ENCODE measurements at regions not wholly inside any gene's neighbourhood (a gene's known extent, or its start where the extent isn't known, plus 50 kb on each side); places are given as distances from the start of the nearest gene placed in this dataset.

DNA sequence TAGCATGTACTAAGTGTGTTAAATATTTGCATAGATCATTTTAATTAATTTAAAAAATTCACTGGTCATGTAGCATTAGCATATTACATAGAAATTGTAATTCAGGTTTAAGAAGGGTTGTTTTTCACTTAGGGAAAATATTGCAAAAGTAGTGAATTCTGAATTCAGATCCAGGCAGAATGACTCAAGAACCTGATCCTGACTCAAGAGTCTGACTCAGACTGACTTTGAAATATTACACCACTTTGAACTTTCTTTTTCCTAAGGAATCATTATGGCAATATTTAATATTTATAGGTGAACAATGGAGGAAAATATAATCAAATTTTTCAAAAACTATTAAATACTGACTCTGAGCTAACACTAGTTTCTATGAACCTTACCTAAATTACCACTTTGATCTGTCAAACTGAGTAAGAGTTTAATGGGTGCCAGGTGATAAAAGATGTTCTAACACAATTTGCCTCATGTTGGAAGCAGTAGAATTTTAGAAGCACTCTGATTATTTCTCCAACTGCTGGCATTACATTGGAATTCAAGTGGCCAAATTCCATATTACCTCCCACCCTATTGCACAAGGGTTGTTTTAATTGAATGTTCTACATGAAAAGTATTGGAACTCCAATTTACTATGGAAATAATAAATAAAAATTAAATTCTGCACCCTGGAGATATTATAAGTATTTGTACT is 261.6 kb downstream of the SLITRK1 start:
- no peak for FAIRE-seq
- DNase-seq (ENCODE audit: low spot score in 2 of 2), result no peak

DNA sequence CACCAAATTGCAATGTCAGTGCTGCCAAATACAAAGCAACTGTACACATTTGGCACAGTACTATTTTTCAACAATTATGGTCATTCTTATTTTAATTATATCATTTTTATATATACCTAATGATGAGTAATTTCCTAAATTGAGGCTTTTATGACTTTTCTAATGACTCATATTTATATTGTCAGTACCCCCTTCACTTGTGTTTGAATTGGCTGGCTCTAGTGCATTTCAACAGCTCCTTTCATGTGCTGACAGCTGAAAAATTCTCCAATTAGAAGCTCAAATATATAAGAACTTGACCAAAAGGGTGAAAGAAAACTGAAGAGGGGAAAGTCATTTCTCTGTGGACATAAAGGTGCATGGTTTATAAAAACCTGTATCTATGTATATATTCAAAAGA is 263.3 kb downstream of the SLITRK1 start:
- DNase-seq (ENCODE audit: low spot score in 2 of 2) (no peak), FAIRE-seq (no peak)

DNA sequence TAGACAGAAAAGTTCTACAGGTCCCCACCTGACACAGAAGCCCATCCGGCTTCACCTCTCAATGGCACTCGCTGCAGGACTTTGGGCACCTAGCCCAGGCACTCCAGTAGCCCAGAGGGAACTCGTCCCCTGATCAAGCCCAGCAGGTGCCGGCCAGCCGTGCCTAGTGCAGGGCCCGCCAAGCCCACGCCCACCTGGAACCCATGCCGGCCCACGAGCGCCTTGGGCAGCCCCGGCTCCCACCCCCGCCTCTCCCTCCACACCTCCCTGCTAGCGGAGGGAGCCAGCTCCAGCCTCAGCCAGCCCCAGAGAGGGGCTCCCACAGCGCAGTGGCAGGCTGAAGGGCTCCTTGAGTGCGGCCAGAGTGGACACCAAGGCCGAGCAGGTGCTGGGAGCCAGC is 268.8 kb downstream of the SLITRK1 start:
- DNase-seq (ENCODE audit: low spot score in 2 of 2), result no peak
- no peak for FAIRE-seq

DNA sequence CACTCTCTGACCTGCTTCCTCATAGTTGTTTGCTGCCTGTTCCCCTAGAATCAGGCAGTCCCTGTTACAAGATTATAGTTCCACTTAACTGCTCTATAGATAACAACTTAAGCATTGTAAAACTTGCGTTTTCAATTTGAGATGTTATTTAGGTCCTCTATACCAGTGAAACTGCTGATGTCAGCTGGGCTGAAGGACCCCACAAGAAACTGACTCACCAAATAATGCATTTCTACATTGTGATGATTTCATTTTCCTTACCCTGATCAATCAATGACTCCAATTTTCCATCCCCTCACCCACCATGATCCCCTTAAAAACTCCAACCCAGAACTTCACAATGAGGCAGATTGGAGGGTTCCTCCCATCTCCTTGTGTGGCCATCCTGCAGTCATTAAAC is 280.7 kb downstream of the SLITRK1 start:
- no peak for DNase-seq (ENCODE audit: low spot score in 2 of 2)
- FAIRE-seq, result no peak

DNA sequence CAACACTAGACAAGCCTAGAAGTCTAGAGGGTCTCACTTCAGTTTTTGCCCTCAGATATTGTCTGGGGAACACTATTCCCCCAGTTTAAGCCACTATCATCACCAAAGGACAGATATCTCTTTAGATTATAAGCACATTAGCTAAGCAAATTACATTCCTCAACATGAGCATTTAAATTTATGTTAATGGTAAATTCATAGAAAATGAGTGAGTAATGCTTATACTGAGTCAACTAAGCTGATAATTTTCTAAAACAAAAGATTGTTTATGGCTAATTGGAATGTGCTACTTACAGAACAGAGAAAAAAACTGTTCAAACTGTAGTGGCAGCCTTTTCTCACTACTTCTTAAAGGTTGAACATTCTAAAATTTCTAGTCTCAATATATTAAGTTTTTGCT is 290.2 kb downstream of the SLITRK1 start:
- DNase-seq (ENCODE audit: low spot score in 2 of 2) (no peak), FAIRE-seq (no peak)

DNA sequence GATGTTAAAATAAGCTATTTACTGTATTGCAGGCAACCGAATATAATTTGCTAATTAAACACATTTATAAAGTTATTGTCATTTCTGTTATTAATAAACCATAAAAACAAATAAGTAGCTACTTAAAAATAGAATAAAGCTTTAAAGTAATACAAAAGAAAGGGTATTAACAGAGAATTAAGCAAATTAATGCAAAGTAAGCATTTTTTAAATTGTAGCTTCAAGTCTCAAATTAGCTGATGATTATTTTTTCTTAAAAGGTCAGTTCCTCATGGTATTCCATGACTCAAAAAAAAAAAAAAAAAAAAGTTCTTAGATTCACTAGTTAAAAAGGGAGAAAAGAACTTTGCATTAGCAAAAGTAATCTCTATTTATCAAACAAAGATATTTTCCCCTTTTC is 292.5 kb downstream of the SLITRK1 start:
- peak; percentile 21 for FAIRE-seq
- no peak for DNase-seq (ENCODE audit: low spot score in 2 of 2)

DNA sequence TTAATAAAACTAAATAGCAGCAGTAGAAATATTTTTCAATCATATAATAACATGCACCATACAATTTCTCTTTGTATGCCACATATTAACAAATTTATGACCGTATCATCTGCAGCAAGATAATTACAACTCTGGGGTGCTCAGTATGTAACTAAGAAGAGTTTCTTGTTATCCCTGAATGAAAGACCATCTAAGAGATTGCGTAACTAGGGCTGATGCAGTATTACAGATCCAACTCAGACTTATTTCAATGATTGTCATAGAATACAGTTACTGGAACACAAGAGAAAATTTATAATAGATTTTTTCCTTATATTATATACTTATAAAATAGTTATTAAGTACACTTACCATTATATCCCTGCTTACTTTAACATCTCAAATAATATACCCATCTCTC is 305.1 kb downstream of the SLITRK1 start:
- DNase-seq (ENCODE audit: low spot score in 2 of 2), result no peak
- no peak for FAIRE-seq

DNA sequence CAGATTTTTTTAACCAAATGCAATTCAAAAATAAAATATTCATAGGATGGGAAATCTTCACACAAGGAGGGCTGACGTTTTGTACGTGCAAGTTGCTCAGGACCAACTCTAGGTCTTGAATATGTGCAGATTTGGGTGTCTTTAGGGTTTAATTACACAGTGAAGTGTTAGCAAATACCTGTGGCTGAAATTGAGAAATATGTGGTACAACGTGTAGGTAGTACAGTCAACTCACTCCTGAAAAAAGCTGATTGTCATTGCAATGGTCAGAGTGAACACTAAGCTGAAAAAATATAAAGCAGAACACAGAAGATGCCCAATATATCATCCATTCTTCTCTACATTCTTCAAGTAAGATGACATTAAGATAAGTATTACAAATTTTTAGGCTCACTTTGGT is 314.3 kb downstream of the SLITRK1 start:
- no peak for FAIRE-seq
- no peak for DNase-seq (ENCODE audit: low spot score in 2 of 2)

DNA sequence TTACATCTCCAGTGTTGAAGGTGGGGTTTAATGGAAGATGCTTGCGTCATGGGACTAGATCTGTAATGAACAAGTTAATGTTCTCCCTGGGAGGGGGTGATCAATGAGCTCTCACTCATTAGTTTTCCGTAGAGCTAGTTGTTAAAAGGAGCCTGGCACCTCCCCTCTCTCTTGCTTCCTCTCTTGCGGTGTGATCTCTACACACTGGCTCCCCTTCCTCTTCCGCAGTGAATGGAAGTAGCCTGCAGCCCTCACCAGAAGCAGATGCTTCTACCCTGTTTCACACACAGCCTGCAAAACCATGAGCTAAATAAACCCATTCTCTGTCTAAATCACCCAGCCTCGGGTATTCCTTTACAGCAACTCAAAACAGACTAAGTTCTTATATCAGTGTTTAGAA is 318.8 kb downstream of the SLITRK1 start:
- FAIRE-seq (no peak), DNase-seq (ENCODE audit: low spot score in 2 of 2) (no peak)

DNA sequence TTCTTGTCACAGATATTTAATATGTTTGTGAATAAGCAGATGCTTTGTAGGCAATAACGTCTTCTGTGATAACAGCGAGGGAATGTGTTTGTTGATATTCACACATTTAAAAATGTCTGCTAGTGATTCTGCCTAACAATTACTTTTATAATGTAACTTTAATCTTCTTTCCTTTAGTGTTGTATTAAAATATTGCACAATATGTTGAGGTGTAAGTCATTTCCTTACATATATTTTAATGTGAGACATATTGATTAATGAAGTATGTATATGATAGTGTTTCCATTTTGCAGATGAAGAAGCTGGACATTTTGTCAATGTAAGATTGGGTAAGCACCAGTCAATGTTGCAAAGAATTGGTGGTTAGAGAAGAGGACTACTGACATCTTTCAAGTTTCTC is 324.4 kb downstream of the SLITRK1 start:
- DNase-seq (ENCODE audit: low spot score in 2 of 2) (no peak), FAIRE-seq (no peak)

DNA sequence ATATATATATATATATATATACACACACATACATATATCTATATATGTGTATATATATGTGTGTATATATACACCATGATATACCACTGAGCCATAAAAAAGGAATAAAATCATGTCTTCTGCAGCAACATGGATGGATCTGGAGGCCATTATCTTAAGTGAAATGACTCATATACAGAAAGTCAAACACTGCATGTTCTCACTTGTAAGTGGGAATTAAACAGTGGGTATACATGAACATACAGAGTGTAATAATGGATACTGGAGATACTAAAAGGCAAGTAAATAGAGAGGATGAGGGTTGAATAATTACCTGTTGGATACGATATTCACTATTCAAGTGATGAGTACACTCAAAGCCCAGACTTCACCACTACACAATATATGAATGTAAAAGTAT is 332.6 kb downstream of the SLITRK1 start:
- no peak for FAIRE-seq
- no peak for DNase-seq (ENCODE audit: low spot score in 2 of 2)

DNA sequence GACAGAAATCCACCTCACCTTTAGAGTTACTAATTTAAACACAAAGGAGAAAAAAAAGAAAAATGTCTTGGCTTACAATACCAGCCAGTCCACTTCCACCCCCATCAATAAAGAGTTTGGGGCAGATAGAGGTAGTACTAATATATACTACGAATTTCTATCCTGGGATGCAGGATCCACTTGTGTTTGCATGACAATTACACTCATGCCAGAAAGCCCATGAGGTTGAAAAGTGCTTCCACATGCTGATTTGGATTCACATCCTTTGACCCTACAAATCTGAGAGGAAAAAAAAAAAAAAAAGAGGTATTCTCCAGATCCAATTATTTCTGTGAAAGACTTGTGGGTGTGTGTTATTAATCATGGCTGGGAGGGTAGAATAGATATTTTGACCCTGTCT is 335.2 kb downstream of the SLITRK1 start:
- no peak for DNase-seq (ENCODE audit: low spot score in 2 of 2)
- no peak for FAIRE-seq

DNA sequence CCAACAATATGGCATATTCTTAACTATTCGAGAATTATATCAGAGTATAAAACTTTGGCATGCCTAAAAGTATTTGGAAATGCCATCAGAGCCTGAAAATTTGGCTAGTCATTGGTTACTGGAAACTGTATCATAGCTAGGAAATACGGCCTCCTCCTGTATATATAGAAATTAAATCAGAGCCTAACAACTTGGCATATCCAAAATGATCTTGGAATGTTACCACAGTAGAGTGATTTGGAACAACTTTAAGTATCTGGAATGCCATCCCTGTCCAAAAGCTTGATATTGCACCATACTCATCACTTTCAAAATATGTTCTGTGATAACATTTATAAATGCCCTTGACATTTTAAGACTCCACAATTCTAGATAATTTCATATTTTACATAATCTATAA is 335.8 kb downstream of the SLITRK1 start:
- FAIRE-seq, result no peak
- DNase-seq (ENCODE audit: low spot score in 2 of 2), result no peak

DNA sequence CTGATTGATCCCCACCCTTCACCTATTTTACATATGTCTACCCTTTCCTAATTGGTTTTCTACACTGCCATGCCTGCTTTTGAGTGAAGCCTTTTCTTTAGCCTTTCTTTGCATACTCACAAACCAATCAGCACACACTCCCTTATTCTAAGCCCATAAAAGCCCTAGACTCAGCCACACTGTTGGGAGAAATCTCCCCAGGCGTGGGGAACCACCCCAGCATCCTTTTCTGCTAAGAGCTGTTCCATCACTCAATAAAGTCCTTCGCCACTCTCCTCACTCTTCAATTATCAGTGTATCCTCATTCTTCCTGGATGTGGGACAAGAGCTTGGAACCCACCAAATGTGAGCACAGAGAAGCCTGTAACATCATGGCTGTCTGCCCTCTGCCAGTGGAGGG is 343.6 kb downstream of the SLITRK1 start:
- FAIRE-seq, result no peak
- DNase-seq (ENCODE audit: low spot score in 2 of 2), result no peak

DNA sequence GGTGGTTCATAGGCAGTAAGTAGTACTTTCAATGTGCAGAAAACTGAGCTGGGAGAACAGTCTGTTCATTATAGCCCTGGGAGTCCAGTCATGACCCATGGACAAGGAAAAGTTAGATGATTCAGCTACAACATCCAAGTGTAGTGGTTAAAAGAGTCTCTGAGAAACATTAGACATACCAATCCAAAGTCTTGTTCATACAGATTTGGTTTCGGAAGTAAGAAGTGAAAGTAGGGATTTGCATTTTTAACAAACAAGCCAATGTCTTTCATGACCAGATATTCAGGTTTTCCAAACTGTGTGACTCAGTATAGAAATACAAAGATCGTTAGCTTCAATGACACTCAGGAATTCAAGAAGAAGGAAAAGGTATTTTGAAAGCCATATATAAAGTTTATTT is 345.3 kb downstream of the SLITRK1 start:
- no peak for DNase-seq (ENCODE audit: low spot score in 2 of 2)
- FAIRE-seq, result no peak

DNA sequence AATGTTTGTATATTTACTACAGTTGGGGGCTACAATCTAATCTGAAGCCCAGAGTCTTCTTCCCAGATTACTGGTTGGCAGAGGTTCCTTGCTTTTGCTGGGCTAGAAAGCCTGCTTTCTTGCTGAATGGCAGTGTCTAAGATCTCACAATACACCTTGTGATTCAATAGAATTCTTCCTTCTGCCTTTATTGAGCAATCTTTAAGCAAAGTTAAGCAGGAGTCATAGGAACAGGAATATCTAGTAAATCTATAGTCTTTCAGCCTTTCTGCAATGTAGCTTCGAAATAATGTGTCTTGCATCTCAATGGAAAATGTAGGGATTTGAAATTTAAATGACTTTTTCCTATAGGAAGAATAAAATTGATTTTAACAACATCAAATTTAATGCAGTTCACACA is 346.1 kb downstream of the SLITRK1 start:
- FAIRE-seq (no peak), DNase-seq (ENCODE audit: low spot score in 2 of 2) (no peak)

DNA sequence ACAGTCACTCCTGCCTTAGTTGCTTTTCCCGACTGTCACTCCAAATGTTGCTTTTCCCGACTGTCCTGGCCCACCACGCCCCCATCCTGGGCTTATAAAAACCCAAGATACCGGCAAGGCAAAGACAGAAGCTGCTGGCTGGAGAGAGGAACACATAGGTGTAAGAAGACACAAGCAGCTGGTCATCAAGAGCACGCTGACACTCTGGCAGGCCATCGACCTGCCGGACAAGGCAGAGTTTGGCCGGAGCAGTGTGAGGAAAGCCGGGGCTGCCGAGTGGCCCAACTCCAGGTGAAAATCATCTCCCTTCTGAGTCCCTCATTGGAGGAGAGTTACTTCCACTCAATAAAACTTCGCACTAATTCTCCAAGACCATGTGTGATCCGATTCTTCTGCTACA is 349.5 kb downstream of the SLITRK1 start:
- DNase-seq (ENCODE audit: low spot score in 2 of 2) (no peak), FAIRE-seq (no peak)

DNA sequence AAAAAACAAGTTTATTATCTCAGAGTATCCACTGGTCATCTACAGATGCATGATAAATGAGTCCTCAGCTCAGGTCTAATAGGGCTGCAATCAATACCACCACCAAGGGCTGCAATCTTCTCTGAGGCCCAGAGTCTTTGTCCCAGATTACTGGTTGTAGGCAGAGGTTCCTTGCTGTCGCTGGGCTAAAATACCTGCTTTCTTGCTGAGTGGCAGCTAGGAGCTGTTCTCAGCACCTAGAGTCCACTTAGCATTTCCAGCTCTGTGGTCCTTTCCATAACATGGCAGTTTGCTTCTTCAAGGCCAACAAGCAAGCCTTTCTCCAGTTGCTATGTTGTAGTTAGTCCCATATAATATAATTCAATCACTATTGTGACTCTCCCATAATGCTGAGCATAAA is 351.3 kb downstream of the SLITRK1 start:
- DNase-seq (ENCODE audit: low spot score in 2 of 2) (no peak), FAIRE-seq (no peak)

DNA sequence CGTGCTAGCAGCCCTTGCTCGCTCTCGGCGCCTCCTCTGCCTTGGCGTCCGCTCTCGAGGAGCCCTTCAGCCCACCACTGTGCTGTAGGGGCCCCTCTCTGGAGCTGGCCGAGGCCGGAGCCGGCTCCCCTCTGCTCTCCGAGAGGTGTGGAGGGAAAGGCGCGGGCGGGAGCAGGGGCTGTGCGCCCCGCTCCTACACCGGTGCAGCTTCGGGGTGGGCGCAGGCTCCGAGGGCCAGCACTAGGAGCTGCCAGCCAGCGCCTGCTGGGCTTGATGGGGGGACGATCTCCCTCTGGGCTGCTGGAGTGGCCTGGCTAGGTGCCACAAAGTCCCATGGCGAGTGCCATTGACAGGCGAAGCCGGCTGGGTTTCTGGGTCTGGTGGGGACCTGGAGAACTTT is 365.5 kb downstream of the SLITRK1 start:
- FAIRE-seq (no peak), DNase-seq (ENCODE audit: low spot score in 2 of 2) (no peak)

DNA sequence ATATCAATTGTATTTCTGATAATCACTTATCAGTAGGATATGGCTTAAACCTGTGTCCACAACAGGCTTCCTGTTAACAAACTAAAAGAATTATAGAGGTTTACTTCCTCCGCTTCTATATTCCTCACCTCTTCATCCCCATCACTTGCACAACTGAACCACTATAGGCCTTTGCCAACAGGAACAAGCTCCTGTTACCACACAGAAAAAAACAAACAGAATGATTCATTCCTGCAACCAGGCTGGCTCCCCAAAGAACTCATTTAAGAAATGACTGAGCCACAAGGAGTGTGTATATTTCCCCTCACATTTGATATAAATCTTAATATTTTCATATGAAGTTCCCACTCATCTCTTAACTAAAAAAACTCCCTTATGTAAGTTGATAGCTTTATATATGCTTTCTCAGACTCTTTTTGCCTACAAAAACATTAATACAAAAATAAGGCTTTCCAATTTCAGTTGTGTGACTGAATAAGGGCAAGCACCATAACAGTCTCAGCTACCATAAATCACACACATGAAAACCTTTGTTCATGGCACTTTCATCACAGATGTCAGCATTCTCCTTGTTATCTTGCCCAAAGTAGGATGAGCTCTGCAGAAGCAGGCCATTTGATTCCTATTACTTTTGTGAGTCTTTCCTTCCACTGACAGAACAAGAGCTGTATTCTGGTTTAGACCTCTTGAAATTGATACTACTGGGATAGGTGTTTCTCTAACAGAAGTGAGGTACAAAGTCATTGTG is 366.8 kb downstream of the SLITRK1 start:
- DNase-seq (ENCODE audit: low spot score in 2 of 2), result no peak

DNA sequence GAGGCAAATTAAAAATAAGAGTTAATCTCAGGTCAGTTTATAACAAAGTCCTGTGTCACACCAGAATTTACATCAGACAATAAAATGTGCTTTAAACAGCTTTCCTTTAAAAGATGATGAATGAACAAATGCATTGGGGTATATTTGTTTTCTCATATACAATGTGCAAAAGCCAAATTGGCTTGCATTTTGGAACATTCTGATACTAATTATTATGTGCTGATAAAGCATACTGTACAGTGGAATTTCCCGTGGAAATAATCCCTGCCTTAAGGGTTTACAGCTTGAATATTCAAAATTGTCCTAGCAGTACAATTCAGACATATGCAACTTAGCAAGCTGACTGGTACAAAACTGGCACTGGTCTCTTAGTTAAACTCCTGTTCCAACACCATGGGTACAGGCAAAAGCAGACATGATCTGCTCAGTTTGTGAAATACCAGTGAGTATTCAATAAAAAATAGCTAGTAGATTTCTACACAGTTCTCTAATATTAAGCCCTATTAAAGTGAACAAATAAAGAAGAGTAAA is 373.4 kb downstream of the SLITRK1 start:
- DNase-seq (ENCODE audit: low spot score in 2 of 2), result no peak
- no peak for FAIRE-seq

More for the DNA sequence above, 366.8 kb downstream of the SLITRK1 start:
- no peak for FAIRE-seq

DNA sequence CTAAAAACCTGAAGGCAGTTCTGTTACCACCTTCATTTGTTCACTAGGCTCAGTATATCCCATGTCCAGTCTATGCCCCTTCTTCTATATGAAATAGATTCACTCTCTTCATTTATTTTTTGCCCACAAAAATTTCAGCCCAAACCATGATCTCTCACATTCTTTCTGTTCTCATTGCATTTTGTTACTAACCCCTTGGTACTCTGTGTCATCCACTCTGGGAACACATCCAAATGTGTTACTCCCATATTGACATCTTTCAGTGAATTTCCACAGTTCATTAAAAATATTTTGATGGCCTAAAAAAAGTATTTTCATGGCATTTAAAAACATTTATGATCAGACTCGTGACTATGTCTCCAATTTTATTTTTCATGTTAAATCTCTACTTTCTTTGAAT is 378.9 kb downstream of the SLITRK1 start:
- DNase-seq (ENCODE audit: low spot score in 2 of 2) (no peak), FAIRE-seq (no peak)

Measured in frontal cortex (tissue), 3 donors.